ENCODE measurements at regions not wholly inside any gene's neighbourhood (a gene's known extent, or its start where the extent isn't known, plus 50 kb on each side); places are given as distances from the start of the nearest gene placed in this dataset.

DNA sequence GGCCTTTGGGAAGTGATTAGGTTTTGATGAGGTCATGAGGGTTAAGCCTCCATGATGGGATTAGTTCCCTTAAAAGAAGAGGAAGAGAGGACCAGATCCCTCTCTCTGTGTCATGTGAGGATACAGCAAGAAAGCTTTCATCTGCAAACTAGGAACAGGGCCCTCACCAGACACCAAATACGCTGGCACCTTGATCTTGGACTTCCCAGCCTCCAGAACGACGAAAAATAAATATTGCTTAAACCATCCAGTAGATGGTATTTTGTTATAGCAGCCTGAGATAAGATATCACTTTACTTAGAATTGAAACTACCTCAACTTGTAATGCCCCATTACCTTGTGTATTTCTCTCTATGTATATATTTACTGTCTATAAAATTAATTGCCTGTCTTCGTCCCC is 65.4 kb upstream of the NNAT start:
- H3K9me3 Mint-ChIP-seq (ENCODE audit: insufficient read depth): peaks cover 31% of the 10 kb centered on the region
- Histone ChIP-seq H3K9ac (ENCODE audit: low read length) (no peak overlapping the region), H3K79me2 (ENCODE audit: control insufficient read depth, insufficient read depth, low read length) (no peaks in the 10 kb centered on the region), H4K20me1 (ENCODE audit: control insufficient read depth, insufficient read depth, low read length, poor library complexity, severe bottlenecking) (no peaks in the 10 kb centered on the region), H3K27me3 (replicated peaks in 1 of 4; ENCODE audit: control extremely low read depth in 1 of 4, control insufficient read depth in 3 of 4, insufficient read depth in 4 of 4, low read length in 3 of 4) (peaks cover 0 to 6% (median 0%) of the 10 kb centered on the region in 4 experiments), H3K4me3 (ENCODE audit: control extremely low read depth in 1 of 5, extremely low read depth in 1 of 5, insufficient read depth in 1 of 5, low read depth in 2 of 5, low read length in 4 of 5) (no peak overlapping the region), H3K27ac (ENCODE audit: low read length in 2 of 2) (no peak overlapping the region), H3K9me3 (ENCODE audit: control extremely low read depth in 1 of 3, control insufficient read depth in 2 of 3, insufficient read depth in 1 of 3, low read length in 2 of 3) (peaks cover 0 to 44% (median 14%) of the 10 kb centered on the region in 3 donors), H2AFZ (ENCODE audit: insufficient read depth, low read depth, low read length, poor library complexity, severe bottlenecking) (no peak overlapping the region), H3K4me1 (ENCODE audit: control insufficient read depth in 2 of 2, insufficient read depth in 2 of 2, low read length in 2 of 2) (no peaks in the 10 kb centered on the region), H3K36me3 (replicated peaks in 1 of 2; ENCODE audit: control extremely low read depth in 1 of 2, control insufficient read depth in 1 of 2, extremely low read depth in 1 of 2, insufficient read depth in 2 of 2, low read length in 1 of 2) (no peaks in the 10 kb centered on the region), H3K4me2 (replicated peaks; ENCODE audit: low read depth, low read length, poor library complexity, severe bottlenecking) (no peak overlapping the region)
- whole genome bisulfite sequencing (ENCODE audit: insufficient coverage): no CpG with 5 or more reads among the region's 4 CpGs
- no peak for ATAC-seq (ENCODE audit: low read depth)
- ChIA-PET CTCF (no interaction called here), POLR2A (no interaction called here)
- no peak for TF ChIP-seq EZH2 (IDR thresholded peaks at IDR 0.05; ENCODE audit: borderline replicate concordance, insufficient read depth, low read depth, low read length, poor library complexity, severe bottlenecking)
- TF ChIP-seq, protein P1, sequence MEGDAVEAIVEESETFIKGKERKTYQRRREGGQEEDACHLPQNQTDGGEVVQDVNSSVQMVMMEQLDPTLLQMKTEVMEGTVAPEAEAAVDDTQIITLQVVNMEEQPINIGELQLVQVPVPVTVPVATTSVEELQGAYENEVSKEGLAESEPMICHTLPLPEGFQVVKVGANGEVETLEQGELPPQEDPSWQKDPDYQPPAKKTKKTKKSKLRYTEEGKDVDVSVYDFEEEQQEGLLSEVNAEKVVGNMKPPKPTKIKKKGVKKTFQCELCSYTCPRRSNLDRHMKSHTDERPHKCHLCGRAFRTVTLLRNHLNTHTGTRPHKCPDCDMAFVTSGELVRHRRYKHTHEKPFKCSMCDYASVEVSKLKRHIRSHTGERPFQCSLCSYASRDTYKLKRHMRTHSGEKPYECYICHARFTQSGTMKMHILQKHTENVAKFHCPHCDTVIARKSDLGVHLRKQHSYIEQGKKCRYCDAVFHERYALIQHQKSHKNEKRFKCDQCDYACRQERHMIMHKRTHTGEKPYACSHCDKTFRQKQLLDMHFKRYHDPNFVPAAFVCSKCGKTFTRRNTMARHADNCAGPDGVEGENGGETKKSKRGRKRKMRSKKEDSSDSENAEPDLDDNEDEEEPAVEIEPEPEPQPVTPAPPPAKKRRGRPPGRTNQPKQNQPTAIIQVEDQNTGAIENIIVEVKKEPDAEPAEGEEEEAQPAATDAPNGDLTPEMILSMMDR (IDR thresholded peaks at IDR 0.05): no peak
- H3K4me1 Mint-ChIP-seq: no peaks in the 10 kb centered on the region
- H3K27ac Mint-ChIP-seq: no peak overlapping the region
- no peak overlapping the region for H3K4me3 Mint-ChIP-seq
- no peak for DNase-seq
- peaks cover 43% of the 10 kb centered on the region for H3K27me3 Mint-ChIP-seq
- intact Hi-C loops (cut with micrococcal nuclease): no loop called here

DNA sequence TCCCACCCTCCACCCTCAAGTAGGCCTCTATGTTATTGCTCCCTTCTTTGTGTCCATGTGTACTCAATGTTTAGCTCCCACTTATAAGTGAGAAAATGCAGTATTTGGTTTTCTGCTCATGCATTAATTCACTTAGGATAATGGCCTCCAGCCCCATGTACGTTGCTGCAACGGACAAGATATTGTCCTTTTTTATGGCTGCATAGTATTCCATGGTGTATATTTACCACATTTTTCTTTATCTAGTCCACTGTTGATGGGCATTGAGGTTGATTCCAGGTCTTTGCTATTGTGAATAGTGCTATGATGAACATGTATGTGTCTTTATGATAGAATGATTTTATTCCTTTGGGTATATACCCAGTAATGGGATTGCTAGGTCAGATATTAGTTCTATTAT is 64.1 kb upstream of the NNAT start:
- Histone ChIP-seq H3K4me3 (ENCODE audit: control extremely low read depth in 1 of 5, extremely low read depth in 1 of 5, insufficient read depth in 1 of 5, low read depth in 2 of 5, low read length in 4 of 5) (no peak overlapping the region), H3K79me2 (ENCODE audit: control insufficient read depth, insufficient read depth, low read length) (no peaks in the 10 kb centered on the region), H3K27me3 (replicated peaks in 1 of 4; ENCODE audit: control extremely low read depth in 1 of 4, control insufficient read depth in 3 of 4, insufficient read depth in 4 of 4, low read length in 3 of 4) (peaks cover 0 to 6% (median 0%) of the 10 kb centered on the region in 4 experiments), H3K27ac (ENCODE audit: low read length in 2 of 2) (no peak overlapping the region), H3K4me1 (ENCODE audit: control insufficient read depth in 2 of 2, insufficient read depth in 2 of 2, low read length in 2 of 2) (no peaks in the 10 kb centered on the region), H3K9ac (ENCODE audit: low read length) (no peak overlapping the region), H3K36me3 (replicated peaks in 1 of 2; ENCODE audit: control extremely low read depth in 1 of 2, control insufficient read depth in 1 of 2, extremely low read depth in 1 of 2, insufficient read depth in 2 of 2, low read length in 1 of 2) (no peaks in the 10 kb centered on the region), H2AFZ (ENCODE audit: insufficient read depth, low read depth, low read length, poor library complexity, severe bottlenecking) (no peak overlapping the region), H4K20me1 (ENCODE audit: control insufficient read depth, insufficient read depth, low read length, poor library complexity, severe bottlenecking) (no peaks in the 10 kb centered on the region), H3K4me2 (replicated peaks; ENCODE audit: low read depth, low read length, poor library complexity, severe bottlenecking) (no peak overlapping the region), H3K9me3 (ENCODE audit: control extremely low read depth in 1 of 3, control insufficient read depth in 2 of 3, insufficient read depth in 1 of 3, low read length in 2 of 3) (peaks cover 0 to 44% (median 14%) of the 10 kb centered on the region in 3 donors)
- ATAC-seq (ENCODE audit: low read depth) (no peak), DNase-seq (no peak)
- TF ChIP-seq, protein P1 (IDR thresholded peaks at IDR 0.05): no peak
- TF ChIP-seq EZH2 (IDR thresholded peaks at IDR 0.05; ENCODE audit: borderline replicate concordance, insufficient read depth, low read depth, low read length, poor library complexity, severe bottlenecking): no peak
- WGBS (ENCODE audit: insufficient coverage): no CpG with 5 or more reads among the region's 2 CpGs
- Mint-ChIP-seq H3K27ac (no peak overlapping the region), H3K27me3 (peaks cover 46% of the 10 kb centered on the region), H3K4me3 (no peak overlapping the region), H3K4me1 (no peaks in the 10 kb centered on the region), H3K9me3 (ENCODE audit: insufficient read depth) (peaks cover 31% of the 10 kb centered on the region)
- ChIA-PET CTCF (no interaction called here), POLR2A (no interaction called here)
- intact Hi-C loops (cut with micrococcal nuclease): no loop called here
